ENCODE measurements at regions not wholly inside any gene's neighbourhood (a gene's known extent, or its start where the extent isn't known, plus 50 kb on each side); places are given as distances from the start of the nearest gene placed in this dataset.
A peak's percentile ranks its signal among the peaks of the same experiment; 100 is the strongest.

GRCh38 chr12:54734196-54734950 lies 86.2 kb upstream of the DCD start:
- Histone ChIP-seq H3K27me3 (replicated peaks in 1 of 4; ENCODE audit: control insufficient read depth in 3 of 4, extremely low read depth in 1 of 4, insufficient read depth in 3 of 4, low read length in 3 of 4) (no peaks in the 10 kb centered on the region), H3K79me1 (ENCODE audit: low read depth, low read length) (no peaks in the 10 kb centered on the region), H3K23me2 (ENCODE audit: low read depth, low read length) (no peaks in the 10 kb centered on the region), H3K27ac (ENCODE audit: low read depth, low read length) (no peak overlapping the region), H3K9me3 (ENCODE audit: insufficient read depth in 2 of 2, low read depth in 1 of 2, low read length in 1 of 2) (no peaks in the 10 kb centered on the region), H3K4me3 (ENCODE audit: extremely low read depth in 1 of 4, insufficient read depth in 2 of 4, low read depth in 3 of 4, low read length in 4 of 4) (no peak overlapping the region), H3K23ac (ENCODE audit: insufficient read length) (no peak overlapping the region), H3K56ac (replicated peaks; ENCODE audit: insufficient read length, low read depth, low read length) (no peak overlapping the region), H3K4ac (replicated peaks; ENCODE audit: insufficient read length, low read depth, low read length) (peak overlapping the region; percentile 87), H3K79me2 (ENCODE audit: control insufficient read depth in 1 of 2, insufficient read depth in 2 of 2, low read length in 2 of 2) (no peaks in the 10 kb centered on the region), H2BK20ac (ENCODE audit: low read length) (no peak overlapping the region), H4K8ac (ENCODE audit: extremely low read depth, insufficient read depth, low read length) (no peak overlapping the region), H2BK12ac (ENCODE audit: low read depth, low read length) (no peak overlapping the region), H2BK15ac (ENCODE audit: low read length) (no peak overlapping the region), H4K20me1 (replicated peaks in 1 of 2; ENCODE audit: control insufficient read depth in 1 of 2, insufficient read depth in 2 of 2, low read length in 2 of 2) (no peaks in the 10 kb centered on the region), H3K4me2 (ENCODE audit: insufficient read depth in 1 of 2, low read depth in 2 of 2, low read length in 2 of 2) (no peak overlapping the region), H2BK120ac (replicated peaks; ENCODE audit: low read depth, low read length) (peak overlapping the region; percentile 15), H3K36me3 (ENCODE audit: control insufficient read depth in 2 of 4, insufficient read depth in 4 of 4, low read length in 3 of 4) (no peaks in the 10 kb centered on the region), H4K91ac (replicated peaks; ENCODE audit: insufficient read length, low read length) (no peak overlapping the region), H2AFZ (ENCODE audit: low read length) (no peak overlapping the region), H3K18ac (ENCODE audit: extremely low read depth, low read length) (no peak overlapping the region), H2BK5ac (ENCODE audit: low read depth, low read length) (peak overlapping the region; percentile 16; the same call in 1 of the 2 replicates), H3K14ac (ENCODE audit: insufficient read length) (no peak overlapping the region), H3K9ac (replicated peaks in 1 of 4; ENCODE audit: extremely low read depth in 1 of 4, low read depth in 3 of 4, low read length in 3 of 4) (peak overlapping the region in 1 of 4 experiments; percentile 13; a peak in 1 of 7 replicates), H3K4me1 (replicated peaks in 1 of 4; ENCODE audit: control insufficient read depth in 3 of 4, insufficient read depth in 4 of 4, low read length in 3 of 4) (peaks cover 0 to 7% (median 3%) of the 10 kb centered on the region in 4 experiments; a peak in 2 of 7 replicates), H4K5ac (ENCODE audit: insufficient read length, low read depth, low read length) (no peak overlapping the region), H2AK5ac (ENCODE audit: low read depth, low read length) (no peak overlapping the region)
- FAIRE-seq (no peak), DNase-seq (ENCODE audit: low read depth in 1 of 2, low spot score in 2 of 2) (no peak)
- CTCF ChIA-PET (ENCODE audit: partially characterized antibody), result interaction anchor here (0.6 to 4.0 kb wide), 9 partner anchors 10 to 448 kb away, joined by 3 to 21 read pairs (median 4); no protein-coding TSS in a partner anchor
- POLR2A ChIA-PET (ENCODE audit: partially characterized antibody), result interaction anchor here (0.6 kb wide), 1 partner anchor 171 kb away, joined by 3 read pairs; no protein-coding TSS in a partner anchor
- WGBS, 2 experiments (ENCODE audit: extremely low coverage in 1 of 2, insufficient coverage in 1 of 2, insufficient read length in 1 of 2, insufficient replicate concordance in 2 of 2, low coverage in 1 of 2, low lambda C conversion rate in 2 of 2, missing lambda C conversion rate in 1 of 2), result 91% methylated on average over 4 of the region's 4 CpGs; no CpG with 5 or more reads in 1 of the 2 experiments
- TF ChIP-seq EGR1 (IDR thresholded peaks at IDR 0.05; ENCODE audit: borderline replicate concordance, low read depth, low read length) (no peak), KDM1A (IDR thresholded peaks at IDR 0.05; ENCODE audit: borderline replicate concordance, low read length) (no peak), SUZ12 (IDR thresholded peaks at IDR 0.05; ENCODE audit: low read length) (no peak), SRF (IDR thresholded peaks at IDR 0.05; ENCODE audit: low read depth, low read length) (no peak), HDAC2 (IDR thresholded peaks at IDR 0.05; ENCODE audit: borderline replicate concordance in 1 of 2, low read depth in 2 of 2, low read length in 2 of 2) (no peak), ASH2L (IDR thresholded peaks at IDR 0.05; ENCODE audit: low read length) (no peak), TEAD4 (IDR thresholded peaks at IDR 0.05; ENCODE audit: low read depth, low read length) (no peak), SIRT6 (IDR thresholded peaks at IDR 0.05; ENCODE audit: low read length) (no peak), NANOG (IDR thresholded peaks at IDR 0.05; ENCODE audit: insufficient read depth, low read depth, low read length, poor library complexity, severe bottlenecking) (no peak), EP300 (IDR thresholded peaks at IDR 0.05; ENCODE audit: borderline replicate concordance in 1 of 2, low read depth in 2 of 2, low read length in 2 of 2) (no peak), RFX5 (IDR thresholded peaks at IDR 0.05; ENCODE audit: borderline replicate concordance, low read depth, low read length) (no peak), JUND (IDR thresholded peaks at IDR 0.05; ENCODE audit: low read length) (no peak), CHD1 (IDR thresholded peaks at IDR 0.05; ENCODE audit: low read depth, low read length) (no peak)
